ENCODE measurements at regions not wholly inside any gene's neighbourhood (a gene's known extent, or its start where the extent isn't known, plus 50 kb on each side); places are given as distances from the start of the nearest gene placed in this dataset.

- intact Hi-C loops (cut with micrococcal nuclease) = no loop called here
- no peak for TF ChIP-seq CTCF (IDR thresholded peaks at IDR 0.05; ENCODE audit: unreplicated experiment)
- H3K27ac Mint-ChIP-seq (ENCODE audit: low read depth, unreplicated experiment) = no peak overlapping the region
- no peaks in the 10 kb centered on the region for H3K9me3 Mint-ChIP-seq (ENCODE audit: unreplicated experiment)
- POLR2A ChIA-PET = no interaction called here
- CTCF ChIA-PET = interaction anchor here (0.6 to 1.2 kb wide), 3 partner anchors 26 to 475 kb away, joined by 3 read pairs; no protein-coding TSS in a partner anchor
- no peaks in the 10 kb centered on the region for H3K4me1 Mint-ChIP-seq (ENCODE audit: insufficient read depth, unreplicated experiment)
- H3K27me3 Mint-ChIP-seq (ENCODE audit: insufficient read depth, unreplicated experiment) = no peaks in the 10 kb centered on the region
- BruUV-seq (replicated peaks) = no TSS peak
- no peak overlapping the region for H3K4me3 Mint-ChIP-seq (ENCODE audit: unreplicated experiment)
- no peak for DNase-seq (ENCODE audit: unreplicated experiment)
- no peaks in the 10 kb centered on the region for H3K36me3 Mint-ChIP-seq (ENCODE audit: insufficient read depth, unreplicated experiment)
Observed at GRCh38 chr12:45598336-45598735, 131.2 kb upstream of the ARID2 start.

GRCh38 chr12:45598761-45599160 is 130.7 kb upstream of the ARID2 start:
- DNase-seq (ENCODE audit: unreplicated experiment) = no peak
- no peaks in the 10 kb centered on the region for H3K36me3 Mint-ChIP-seq (ENCODE audit: insufficient read depth, unreplicated experiment)
- POLR2A ChIA-PET = interaction anchor here (0.9 kb wide), 1 partner anchor 128 kb away, joined by 3 read pairs; no protein-coding TSS in a partner anchor
- H3K4me3 Mint-ChIP-seq (ENCODE audit: unreplicated experiment) = no peak overlapping the region
- H3K27ac Mint-ChIP-seq (ENCODE audit: low read depth, unreplicated experiment) = no peak overlapping the region
- intact Hi-C loops (cut with micrococcal nuclease) = no loop called here
- BruUV-seq (replicated peaks) = no TSS peak
- no peak for TF ChIP-seq CTCF (IDR thresholded peaks at IDR 0.05; ENCODE audit: unreplicated experiment)
- no peaks in the 10 kb centered on the region for H3K9me3 Mint-ChIP-seq (ENCODE audit: unreplicated experiment)
- no peaks in the 10 kb centered on the region for H3K4me1 Mint-ChIP-seq (ENCODE audit: insufficient read depth, unreplicated experiment)
- no peaks in the 10 kb centered on the region for H3K27me3 Mint-ChIP-seq (ENCODE audit: insufficient read depth, unreplicated experiment)
- CTCF ChIA-PET = interaction anchor here (0.6 to 1.2 kb wide), 3 partner anchors 25 to 476 kb away, joined by 3 read pairs; no protein-coding TSS in a partner anchor

GRCh38 chr12:45599196-45599595 is 130.3 kb upstream of the ARID2 start:
- H3K4me3 Mint-ChIP-seq (ENCODE audit: unreplicated experiment) = no peak overlapping the region
- no peaks in the 10 kb centered on the region for H3K9me3 Mint-ChIP-seq (ENCODE audit: unreplicated experiment)
- intact Hi-C loops (cut with micrococcal nuclease) = no loop called here
- no peaks in the 10 kb centered on the region for H3K27me3 Mint-ChIP-seq (ENCODE audit: insufficient read depth, unreplicated experiment)
- POLR2A ChIA-PET = interaction anchor here (0.9 kb wide), 1 partner anchor 127 kb away, joined by 3 read pairs; no protein-coding TSS in a partner anchor
- peak; percentile 9 for DNase-seq (ENCODE audit: unreplicated experiment)
- H3K36me3 Mint-ChIP-seq (ENCODE audit: insufficient read depth, unreplicated experiment) = no peaks in the 10 kb centered on the region
- CTCF ChIA-PET = interaction anchor here (1.0 to 1.2 kb wide), 2 partner anchors 25 to 55 kb away, joined by 3 read pairs; no protein-coding TSS in a partner anchor
- no peaks in the 10 kb centered on the region for H3K4me1 Mint-ChIP-seq (ENCODE audit: insufficient read depth, unreplicated experiment)
- no peak overlapping the region for H3K27ac Mint-ChIP-seq (ENCODE audit: low read depth, unreplicated experiment)
- no peak for TF ChIP-seq CTCF (IDR thresholded peaks at IDR 0.05; ENCODE audit: unreplicated experiment)
- BruUV-seq (replicated peaks) = no TSS peak

- Mint-ChIP-seq H3K27me3 (ENCODE audit: insufficient read depth, unreplicated experiment) (no peaks in the 10 kb centered on the region), H3K4me1 (ENCODE audit: insufficient read depth, unreplicated experiment) (no peaks in the 10 kb centered on the region), H3K9me3 (ENCODE audit: unreplicated experiment) (peaks cover 16% of the 10 kb centered on the region), H3K36me3 (ENCODE audit: insufficient read depth, unreplicated experiment) (no peaks in the 10 kb centered on the region), H3K4me3 (ENCODE audit: unreplicated experiment) (no peak overlapping the region), H3K27ac (ENCODE audit: low read depth, unreplicated experiment) (no peak overlapping the region)
- no peak for TF ChIP-seq CTCF (IDR thresholded peaks at IDR 0.05; ENCODE audit: unreplicated experiment)
- DNase-seq (ENCODE audit: unreplicated experiment) = no peak
- POLR2A ChIA-PET = no interaction called here
- BruUV-seq (replicated peaks) = no TSS peak
- CTCF ChIA-PET = no interaction called here
- intact Hi-C loops (cut with micrococcal nuclease) = no loop called here
Observed at GRCh38 chr12:45601390-45601789, 128.1 kb upstream of the ARID2 start.

Data from MCF 10A (cell line).